SK-N-MC (cell line): ENCODE measurements at regions not wholly inside any gene's neighbourhood (a gene's known extent, or its start where the extent isn't known, plus 50 kb on each side); places are given as distances from the start of the nearest gene placed in this dataset.

Experiments used
- EZH2 ChIP-seq: fragments of 200-600 bp; sonication (generic); IDR thresholded peaks from one replicate; pipeline ENCODE4 v1.6.1; 2017; ENCODE audit warnings: antibody characterized with exemption
- POLR2AphosphoS5 ChIP-seq: IDR thresholded peaks from 2 replicates; pipeline ENCODE4 v1.6.1; 2012; ENCODE audit warnings: mild to moderate bottlenecking, low read depth, low read length, borderline replicate concordance

- TF ChIP-seq EZH2 = no peak
- no peak; the same call in 1 of the 2 replicates for TF ChIP-seq POLR2AphosphoS5
Observed at GRCh38 chr12:70190262-70191010, 52.8 kb upstream of the CNOT2 start.
